ENCODE measurements at regions not wholly inside any gene's neighbourhood (a gene's known extent, or its start where the extent isn't known, plus 50 kb on each side); places are given as distances from the start of the nearest gene placed in this dataset.

GRCh38 chr16:73215678-73216377, 167.9 kb upstream of the ZFHX3 start:
- DNase-seq, result no peak
- no peak overlapping the region for H3K27ac ChIP-seq
- no peaks in the 10 kb centered on the region for H3K4me1 ChIP-seq
- H3K27me3 ChIP-seq, result no peaks in the 10 kb centered on the region
- H3K4me3 ChIP-seq, result no peak overlapping the region
- no peaks in the 10 kb centered on the region for H3K9me3 ChIP-seq (replicated peaks)
- no peaks in the 10 kb centered on the region for H3K36me3 ChIP-seq

DNA sequence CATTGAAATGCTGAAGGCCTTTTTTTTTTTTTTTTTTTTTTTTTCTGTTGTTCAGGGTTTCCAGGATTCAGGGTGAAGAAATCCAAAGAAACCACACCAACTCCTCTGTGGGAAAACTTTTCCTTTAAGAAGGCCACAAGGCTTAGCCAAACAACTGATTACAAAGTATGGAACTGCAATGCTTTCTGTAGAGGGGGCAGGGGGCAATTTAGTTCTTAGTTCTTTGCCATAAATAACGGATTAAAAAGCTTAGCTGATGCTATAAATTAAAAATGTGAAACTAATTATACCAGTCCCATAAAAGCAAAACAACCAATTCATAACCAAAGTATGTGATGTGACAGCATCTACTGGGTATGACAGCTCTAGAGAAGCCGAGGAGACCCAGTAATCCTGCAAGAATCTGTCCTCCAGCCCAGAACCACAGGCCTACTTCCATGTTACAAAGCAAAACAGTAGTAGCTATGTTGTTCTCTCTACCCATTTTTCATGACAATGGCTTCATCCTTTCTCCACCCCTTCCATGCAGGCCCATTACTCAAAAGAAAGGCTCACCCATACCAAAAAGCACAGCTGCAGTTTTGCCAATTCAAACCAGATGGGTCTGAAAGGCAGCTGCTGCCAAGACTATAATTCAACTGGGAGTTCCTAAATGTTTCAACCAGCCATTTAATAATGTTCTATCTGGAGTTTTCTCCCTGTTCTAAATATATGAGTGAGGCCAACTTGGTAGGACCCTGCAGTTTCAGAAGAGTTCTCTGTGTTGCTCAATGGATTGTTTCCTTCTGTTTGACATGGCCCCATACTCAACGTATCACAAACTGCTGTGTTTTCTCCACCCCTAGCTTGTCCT, 167.1 kb upstream of the ZFHX3 start:
- DNase-seq, result no peak
- no peaks in the 10 kb centered on the region for H3K36me3 ChIP-seq
- no peaks in the 10 kb centered on the region for H3K27me3 ChIP-seq
- H3K9me3 ChIP-seq (replicated peaks), result no peaks in the 10 kb centered on the region
- no peak overlapping the region for H3K4me3 ChIP-seq
- H3K27ac ChIP-seq, result no peak overlapping the region
- no peaks in the 10 kb centered on the region for H3K4me1 ChIP-seq

DNA sequence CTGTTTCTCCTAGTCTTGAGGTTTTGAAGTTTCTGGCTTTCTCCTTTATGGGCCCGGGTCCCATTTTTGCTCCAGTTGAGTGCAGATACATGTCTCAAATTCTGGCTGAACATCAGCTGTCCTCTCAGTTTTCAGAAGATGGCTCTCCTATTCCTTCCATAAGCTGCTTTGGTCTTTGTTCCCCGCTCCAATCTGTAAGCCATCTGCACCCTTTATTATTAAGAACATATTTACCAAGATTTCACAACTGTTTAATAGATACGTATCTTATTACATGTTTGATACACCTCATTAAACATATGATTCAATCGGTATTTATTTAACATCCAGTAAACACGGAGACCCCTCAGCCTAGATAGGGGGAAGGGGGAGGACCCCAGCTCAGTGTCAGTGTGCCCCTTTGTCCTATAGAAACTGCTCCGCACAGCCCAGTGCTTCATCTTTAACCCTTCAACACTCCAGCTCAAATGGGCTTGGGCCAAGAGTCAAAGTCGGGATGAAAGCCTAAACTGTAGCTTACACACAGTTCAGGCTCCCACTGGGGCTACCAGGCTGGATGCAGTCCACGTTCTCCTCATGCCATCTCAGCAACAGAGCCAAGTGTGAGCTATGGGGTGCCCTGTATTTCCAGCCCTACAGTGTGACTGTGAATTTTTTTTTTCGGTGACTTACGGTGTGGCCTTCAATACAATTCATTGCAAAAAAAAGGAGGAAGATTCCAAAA, 166.0 kb upstream of the ZFHX3 start:
- no peaks in the 10 kb centered on the region for H3K36me3 ChIP-seq
- no peaks in the 10 kb centered on the region for H3K9me3 ChIP-seq (replicated peaks)
- H3K4me3 ChIP-seq, result no peak overlapping the region
- no peaks in the 10 kb centered on the region for H3K27me3 ChIP-seq
- H3K27ac ChIP-seq, result no peak overlapping the region
- no peaks in the 10 kb centered on the region for H3K4me1 ChIP-seq
- DNase-seq, result no peak

- no peaks in the 10 kb centered on the region for H3K4me1 ChIP-seq
- no peaks in the 10 kb centered on the region for H3K27me3 ChIP-seq
- DNase-seq, result no peak
- no peaks in the 10 kb centered on the region for H3K36me3 ChIP-seq
- no peak overlapping the region for H3K4me3 ChIP-seq
- no peak overlapping the region for H3K27ac ChIP-seq
- H3K9me3 ChIP-seq (replicated peaks), result no peaks in the 10 kb centered on the region
These were observed 164.5 kb upstream of the ZFHX3 start for GRCh38 chr16:73212431-73212830.

DNA sequence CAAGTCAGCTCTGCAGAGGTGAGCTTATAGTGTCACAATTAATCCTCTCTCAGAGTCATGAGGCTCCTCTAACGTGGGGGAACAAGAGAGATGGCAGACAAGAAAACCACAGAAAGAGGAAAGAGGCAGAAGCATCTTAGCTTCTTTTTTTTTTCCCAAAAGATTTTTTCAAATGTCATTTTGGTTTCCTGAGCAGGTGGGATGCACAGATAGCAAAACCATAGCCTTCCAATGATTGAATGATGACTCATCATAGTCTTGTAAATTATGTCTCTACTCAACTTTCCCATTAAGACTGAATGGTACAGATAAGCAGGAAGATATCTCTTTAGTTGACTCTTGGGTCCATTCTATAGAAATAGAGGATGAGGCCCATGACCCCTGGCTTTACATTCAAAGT, 162.8 kb upstream of the ZFHX3 start:
- Histone ChIP-seq H3K9me3 (replicated peaks) (no peaks in the 10 kb centered on the region), H3K4me3 (no peak overlapping the region), H3K4me1 (no peaks in the 10 kb centered on the region), H3K27ac (no peak overlapping the region), H3K36me3 (no peaks in the 10 kb centered on the region), H3K27me3 (no peaks in the 10 kb centered on the region)
- DNase-seq, result no peak

GRCh38 chr16:73210084-73210483, 162.2 kb upstream of the ZFHX3 start:
- Histone ChIP-seq H3K4me3 (no peak overlapping the region), H3K4me1 (no peaks in the 10 kb centered on the region), H3K27ac (no peak overlapping the region), H3K9me3 (replicated peaks) (no peaks in the 10 kb centered on the region), H3K36me3 (no peaks in the 10 kb centered on the region), H3K27me3 (no peaks in the 10 kb centered on the region)
- no peak for DNase-seq

GRCh38 chr16:73209190-73209589, 161.3 kb upstream of the ZFHX3 start:
- DNase-seq, result no peak
- H3K4me3 ChIP-seq, result no peak overlapping the region
- H3K27ac ChIP-seq, result no peak overlapping the region
- H3K27me3 ChIP-seq, result no peaks in the 10 kb centered on the region
- H3K36me3 ChIP-seq, result no peaks in the 10 kb centered on the region
- no peaks in the 10 kb centered on the region for H3K4me1 ChIP-seq
- H3K9me3 ChIP-seq (replicated peaks), result no peaks in the 10 kb centered on the region

DNA sequence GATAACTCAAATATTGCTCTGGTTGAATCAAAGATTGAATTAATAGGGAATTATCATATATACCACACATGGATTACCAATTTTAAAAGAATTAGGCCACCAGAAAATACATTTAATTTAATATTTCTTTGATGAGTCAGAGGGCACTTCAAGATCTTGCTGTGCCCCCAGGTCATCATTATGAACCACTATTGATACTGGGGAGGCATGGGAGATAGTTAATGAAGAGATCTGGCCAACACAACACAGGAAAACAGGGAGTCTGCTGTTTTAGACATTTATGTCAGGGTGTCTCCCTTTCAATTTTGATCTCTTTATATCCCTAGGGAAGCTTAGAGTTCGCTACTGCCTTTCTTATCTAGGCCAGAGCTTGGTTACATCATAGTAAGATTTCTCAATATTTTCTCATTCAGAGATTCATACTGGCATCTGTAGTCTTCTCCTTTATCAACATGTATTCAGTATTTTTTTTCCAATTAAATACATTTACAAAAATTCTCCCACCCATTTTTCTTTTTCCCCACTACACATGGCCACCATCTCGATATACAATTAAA, 158.3 kb upstream of the ZFHX3 start:
- no peak overlapping the region for H3K4me3 ChIP-seq
- DNase-seq, result no peak

GRCh38 chr16:73205153-73205886, 157.4 kb upstream of the ZFHX3 start:
- H3K36me3 ChIP-seq, result no peaks in the 10 kb centered on the region
- no peak overlapping the region for H3K4me3 ChIP-seq
- H3K27ac ChIP-seq, result no peak overlapping the region
- no peaks in the 10 kb centered on the region for H3K27me3 ChIP-seq
- no peaks in the 10 kb centered on the region for H3K9me3 ChIP-seq (replicated peaks)
- no peaks in the 10 kb centered on the region for H3K4me1 ChIP-seq
- no peak for DNase-seq

More for the DNA sequence above, 158.3 kb upstream of the ZFHX3 start:
- H3K9me3 ChIP-seq (replicated peaks), result no peaks in the 10 kb centered on the region
- H3K4me1 ChIP-seq, result no peaks in the 10 kb centered on the region
- no peaks in the 10 kb centered on the region for H3K36me3 ChIP-seq
- H3K27ac ChIP-seq, result no peak overlapping the region
- H3K27me3 ChIP-seq, result no peaks in the 10 kb centered on the region

DNA sequence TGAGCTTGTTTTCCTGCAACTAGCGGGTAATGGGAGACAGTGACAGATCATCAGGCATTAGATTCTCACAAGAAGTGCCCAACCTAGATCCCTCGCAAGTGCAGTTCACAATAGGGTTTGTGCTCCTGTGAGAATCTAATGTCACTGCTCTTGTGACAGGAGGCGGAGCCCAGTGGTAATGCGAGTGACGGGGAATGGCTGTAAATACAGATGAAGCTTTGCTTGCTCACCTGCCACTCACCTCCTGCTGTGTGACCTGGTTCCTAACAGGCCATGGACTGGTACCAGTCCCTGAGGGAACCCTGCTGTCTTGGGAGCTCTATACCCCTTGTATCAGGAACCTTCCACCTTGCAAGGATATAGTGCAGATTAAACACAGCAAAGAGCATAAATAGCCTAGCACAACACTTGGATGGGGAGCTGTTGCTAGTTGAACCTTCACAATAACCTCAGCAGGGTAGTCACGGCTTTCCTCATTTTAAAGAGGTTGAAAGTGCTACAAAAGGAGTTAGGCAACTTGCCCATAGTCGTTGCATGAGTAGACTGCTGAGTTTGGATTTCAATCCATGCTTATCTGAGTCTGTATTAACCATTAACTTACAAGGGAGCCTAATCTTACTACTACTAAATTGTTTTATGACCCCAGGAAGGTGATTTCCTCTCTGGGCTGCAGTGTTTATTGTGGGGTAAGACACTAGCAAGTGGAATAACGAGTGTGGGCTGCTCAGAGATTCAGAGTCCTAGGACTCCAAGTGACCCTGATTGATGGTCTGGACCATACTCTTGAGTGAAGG, 156.6 kb upstream of the ZFHX3 start:
- Histone ChIP-seq H3K36me3 (no peaks in the 10 kb centered on the region), H3K4me3 (no peak overlapping the region), H3K27ac (no peak overlapping the region), H3K27me3 (no peaks in the 10 kb centered on the region), H3K9me3 (replicated peaks) (no peaks in the 10 kb centered on the region), H3K4me1 (no peaks in the 10 kb centered on the region)
- DNase-seq, result no peak

DNA sequence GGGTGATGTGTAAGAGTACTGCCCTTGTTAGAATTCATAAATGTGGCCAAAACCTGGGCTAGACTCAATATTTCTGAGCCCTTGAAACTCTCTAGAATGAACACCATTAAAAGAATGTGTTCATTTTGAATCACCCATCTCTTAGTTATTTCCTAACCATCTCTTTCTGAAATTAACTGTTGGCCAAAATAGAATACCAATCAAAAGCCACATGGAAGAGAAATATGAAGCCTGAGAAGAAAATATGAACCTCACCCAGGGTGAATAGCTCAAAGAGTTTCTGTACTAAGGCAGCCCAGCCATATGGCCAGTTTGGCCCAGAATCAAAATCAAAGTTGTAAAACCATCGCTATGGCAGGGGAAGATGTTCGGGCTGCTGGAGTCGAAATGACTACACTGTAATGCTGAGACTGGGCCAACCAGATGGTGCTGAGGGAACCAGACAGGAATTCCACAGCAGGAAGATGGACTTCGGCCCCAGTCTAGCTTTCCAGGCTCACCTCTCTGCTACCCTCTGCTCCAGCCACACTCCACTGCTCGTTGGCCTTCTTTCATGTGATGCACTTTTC, 154.3 kb upstream of the ZFHX3 start:
- H3K27ac ChIP-seq, result no peak overlapping the region
- no peaks in the 10 kb centered on the region for H3K27me3 ChIP-seq
- no peak for DNase-seq
- no peak overlapping the region for H3K4me3 ChIP-seq
- H3K36me3 ChIP-seq, result no peaks in the 10 kb centered on the region
- no peaks in the 10 kb centered on the region for H3K9me3 ChIP-seq (replicated peaks)
- H3K4me1 ChIP-seq, result no peaks in the 10 kb centered on the region

DNA sequence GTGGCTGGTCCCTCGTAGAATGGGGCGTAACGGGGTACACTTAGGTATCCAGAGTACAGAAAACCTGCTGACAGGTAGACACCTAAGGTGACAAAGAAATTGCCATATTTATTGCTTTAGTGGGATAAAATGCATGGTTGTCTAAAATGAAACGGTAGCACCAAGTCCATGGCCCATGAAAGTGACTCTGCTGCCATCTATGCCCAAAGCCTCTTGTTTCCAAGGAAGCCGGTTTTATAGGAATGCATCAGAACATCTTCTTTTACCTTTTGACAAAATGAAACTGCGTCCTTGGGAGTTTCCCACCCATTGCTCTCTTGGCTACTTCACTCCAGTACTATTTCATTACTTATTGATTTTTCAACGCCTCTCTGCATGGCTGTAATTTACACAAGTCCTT, 151.3 kb upstream of the ZFHX3 start:
- no peaks in the 10 kb centered on the region for H3K4me1 ChIP-seq
- no peaks in the 10 kb centered on the region for H3K27me3 ChIP-seq
- H3K4me3 ChIP-seq, result no peak overlapping the region
- no peak overlapping the region for H3K27ac ChIP-seq
- no peaks in the 10 kb centered on the region for H3K36me3 ChIP-seq
- no peaks in the 10 kb centered on the region for H3K9me3 ChIP-seq (replicated peaks)
- DNase-seq, result no peak

DNA sequence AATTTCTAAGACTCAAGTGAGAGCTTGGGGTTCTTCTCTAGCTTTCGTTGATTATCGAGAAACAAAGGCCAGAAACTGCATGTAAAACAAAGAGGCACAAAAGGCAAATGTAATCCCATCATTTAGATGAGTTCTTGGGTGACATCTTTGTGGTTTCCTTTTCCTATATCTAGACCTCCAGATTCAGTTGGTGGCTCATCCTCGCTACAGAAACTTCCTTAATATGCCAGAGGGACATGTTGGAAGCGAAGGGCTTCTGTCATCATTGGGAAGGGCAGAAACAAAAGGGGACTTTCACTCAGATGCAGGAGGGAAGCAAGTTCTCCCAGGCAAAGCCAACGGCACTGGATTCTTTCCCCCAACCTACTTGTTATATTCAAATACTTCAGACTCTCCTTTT, 150.6 kb upstream of the ZFHX3 start:
- H3K36me3 ChIP-seq, result no peaks in the 10 kb centered on the region
- no peak overlapping the region for H3K27ac ChIP-seq
- no peaks in the 10 kb centered on the region for H3K9me3 ChIP-seq (replicated peaks)
- no peaks in the 10 kb centered on the region for H3K4me1 ChIP-seq
- H3K27me3 ChIP-seq, result no peaks in the 10 kb centered on the region
- no peak overlapping the region for H3K4me3 ChIP-seq
- no peak for DNase-seq

DNA sequence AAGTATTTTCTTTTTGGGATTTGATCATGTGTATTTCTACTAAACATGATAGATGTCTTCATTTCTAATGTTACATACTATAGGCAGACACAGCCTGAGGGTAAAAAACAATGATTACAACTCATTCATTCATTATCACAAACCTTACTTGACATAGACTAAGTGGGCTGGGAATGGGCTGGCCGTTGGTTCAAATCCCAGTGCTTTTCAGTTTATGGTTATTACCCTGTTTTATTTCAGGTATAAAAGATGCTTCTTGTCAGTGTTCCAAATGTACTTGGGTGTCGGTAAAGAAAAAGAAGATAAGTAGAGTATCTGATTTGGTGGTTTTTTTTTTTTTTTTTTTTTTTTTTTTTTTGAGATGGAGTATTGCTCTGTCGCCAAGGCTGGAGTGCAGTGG, 149.7 kb upstream of the ZFHX3 start:
- Histone ChIP-seq H3K9me3 (replicated peaks) (no peaks in the 10 kb centered on the region), H3K36me3 (no peaks in the 10 kb centered on the region), H3K27ac (no peak overlapping the region), H3K4me3 (no peak overlapping the region), H3K4me1 (no peaks in the 10 kb centered on the region), H3K27me3 (no peaks in the 10 kb centered on the region)
- no peak for DNase-seq

Measured in SJCRH30 (cell line).